AG04449 (cell line): ENCODE measurements at regions not wholly inside any gene's neighbourhood (a gene's known extent, or its start where the extent isn't known, plus 50 kb on each side); places are given as distances from the start of the nearest gene placed in this dataset.
"Not testable (repeated sequence)": the region's sequence is repeated elsewhere in the genome, so short reads cannot be mapped to it uniquely, and the experiment has no call there.

Experiments
- CTCF ChIA-PET: fragments of 350-600 bp; formaldehyde crosslinking; extraction: SDS; loops from one replicate; lab custom pipeline; 2021; ENCODE audit warnings: antibody characterized with exemption; lab: Yijun Ruan, JAX
- POLR2A ChIA-PET: fragments of 400-600, 350-600 bp; formaldehyde crosslinking; extraction: SDS; loops from one replicate; lab custom pipeline; 2020; ENCODE audit warnings: antibody characterized with exemption, inconsistent platforms; lab: Yijun Ruan, JAX
- DNase-seq: peaks from one replicate; pipeline ENCODE4 v3.0.0-alpha.2; 2010; ENCODE audit warnings: low read depth, low spot score
- H3K4me3 ChIP-seq: 2 replicates; pipeline ENCODE4 v1.5.1; 2011; ENCODE audit warnings: low read depth, mild to moderate bottlenecking, control low read depth, low read length
- CTCF ChIP-seq: IDR thresholded peaks from one replicate; pipeline ENCODE4 v1.5.1; 2011; ENCODE audit warnings: mild to moderate bottlenecking, moderate library complexity, low read length, control low read depth, inconsistent platforms; ENCODE audit not compliant: insufficient read depth; ENCODE audit errors: missing control alignments

GRCh38 chr14:71628433-71628832, 303.8 kb upstream of the RGS6 start:
- no peak overlapping the region for H3K4me3 ChIP-seq
- TF ChIP-seq CTCF, result no peak
- ChIA-PET POLR2A (no interaction called here), CTCF (interaction anchor here (1.5 kb wide), 1 partner anchor 14 kb away, joined by 3 read pairs; no protein-coding TSS in a partner anchor)
- no peak for DNase-seq

DNA sequence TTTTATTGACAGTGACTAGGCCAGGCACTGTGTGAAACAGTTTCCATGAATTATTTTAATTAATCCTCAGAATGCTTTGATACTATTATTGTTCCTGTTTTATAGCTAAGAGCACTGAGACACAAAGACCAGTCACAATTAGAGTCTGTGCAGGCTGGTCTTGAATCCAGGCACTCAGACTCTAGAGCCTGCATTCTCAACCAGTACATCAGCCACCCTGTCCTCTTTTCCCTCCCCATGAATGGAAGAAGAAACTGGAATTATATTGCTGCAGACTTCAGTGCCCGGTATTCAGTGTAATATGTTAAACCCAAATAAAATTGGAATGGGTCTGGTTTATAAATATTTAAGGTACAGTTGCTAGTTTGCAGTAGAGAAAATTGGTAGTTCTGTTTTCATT, 303.0 kb upstream of the RGS6 start:
- no peak overlapping the region for H3K4me3 ChIP-seq
- no peak for DNase-seq
- CTCF ChIA-PET, result no interaction called here
- no peak for TF ChIP-seq CTCF
- POLR2A ChIA-PET, result no interaction called here

- no peak overlapping the region for H3K4me3 ChIP-seq
- CTCF ChIA-PET, result no interaction called here
- TF ChIP-seq CTCF, result no peak
- no peak for DNase-seq
- POLR2A ChIA-PET, result no interaction called here
Observed at GRCh38 chr14:71629765-71630492, 302.3 kb upstream of the RGS6 start.

GRCh38 chr14:71631030-71631429, 301.2 kb upstream of the RGS6 start:
- CTCF ChIA-PET, POLR2A ChIA-PET, H3K4me3 ChIP-seq, DNase-seq: not testable (repeated sequence)

DNA sequence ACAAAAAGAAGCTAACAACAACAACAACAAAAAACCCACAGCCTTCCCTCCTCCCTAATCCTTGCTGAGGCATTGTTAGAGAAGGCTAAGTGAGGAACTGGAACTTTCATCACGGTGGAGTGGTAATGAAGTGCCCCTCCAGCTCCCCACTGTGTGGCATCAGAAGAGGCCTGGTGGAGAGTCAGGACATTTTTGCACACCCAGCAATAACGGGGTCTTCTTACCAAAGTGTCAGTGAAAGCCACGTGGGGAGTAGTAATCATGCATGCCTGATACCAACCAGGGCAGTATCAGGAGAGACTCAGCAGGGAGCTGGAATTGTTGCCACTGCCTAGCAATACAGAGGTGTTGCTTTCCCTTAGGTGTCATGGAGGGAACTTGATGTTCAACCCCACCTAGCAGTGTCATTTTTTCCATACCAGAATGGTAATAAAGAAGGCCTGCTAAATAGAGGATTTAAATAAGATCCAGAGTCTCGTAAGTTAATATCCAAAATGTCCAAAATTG, 299.7 kb upstream of the RGS6 start:
- no peak overlapping the region for H3K4me3 ChIP-seq
- ChIA-PET CTCF (interaction anchor here (1.7 kb wide), 1 partner anchor 10 kb away, joined by 3 read pairs; no protein-coding TSS in a partner anchor), POLR2A (no interaction called here)
- no peak for DNase-seq
- no peak for TF ChIP-seq CTCF

DNA sequence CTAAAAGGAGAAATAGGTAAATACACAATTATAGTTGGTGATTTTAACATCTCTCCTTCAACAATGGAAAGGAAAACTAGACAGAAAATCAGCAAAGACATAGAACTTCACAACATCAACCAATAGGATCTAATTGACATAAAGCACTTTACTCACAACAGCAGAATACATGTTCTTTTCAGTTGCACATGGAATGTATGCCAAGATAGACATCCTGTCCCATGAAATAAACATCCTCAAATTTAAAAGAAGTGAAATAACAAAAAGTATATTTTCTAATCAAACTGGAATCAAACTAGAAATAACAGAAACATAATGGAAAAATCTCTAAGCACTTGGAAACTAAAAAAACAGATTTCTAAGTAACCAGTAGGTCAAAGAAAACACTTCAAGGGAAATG, 296.2 kb upstream of the RGS6 start:
- POLR2A ChIA-PET, result no interaction called here
- no peak overlapping the region for H3K4me3 ChIP-seq
- TF ChIP-seq CTCF, result no peak
- no peak for DNase-seq
- CTCF ChIA-PET, result no interaction called here

- no peak for TF ChIP-seq CTCF
- H3K4me3 ChIP-seq, result no peak overlapping the region
- ChIA-PET CTCF (no interaction called here), POLR2A (no interaction called here)
- no peak for DNase-seq
Observed at GRCh38 chr14:71636820-71637471, 295.3 kb upstream of the RGS6 start.
